ENCODE measurements at regions not wholly inside any gene's neighbourhood (a gene's known extent, or its start where the extent isn't known, plus 50 kb on each side); places are given as distances from the start of the nearest gene placed in this dataset.

- no peaks in the 10 kb centered on the region for H3K27me3 Mint-ChIP-seq
- peaks cover 6% of the 10 kb centered on the region for H3K9me3 Mint-ChIP-seq
- H3K27ac Mint-ChIP-seq, result no peak overlapping the region
- no peaks in the 10 kb centered on the region for H3K4me1 Mint-ChIP-seq
- POLR2A ChIA-PET, result no interaction called here
- H3K36me3 Mint-ChIP-seq, result no peaks in the 10 kb centered on the region
- DNase-seq, result no peak
- ATAC-seq (ENCODE audit: low read depth), result no peak
- no peak overlapping the region for H3K4me3 Mint-ChIP-seq
These were observed 653.3 kb downstream of the CDH11 start for GRCh38 chr16:64468515-64469090.

- H3K4me3 Mint-ChIP-seq, result no peak overlapping the region
- H3K9me3 Mint-ChIP-seq, result peaks cover 14% of the 10 kb centered on the region
- H3K4me1 Mint-ChIP-seq, result no peaks in the 10 kb centered on the region
- ATAC-seq (ENCODE audit: low read depth) (no peak), DNase-seq (no peak)
- no peaks in the 10 kb centered on the region for H3K27me3 Mint-ChIP-seq
- no peaks in the 10 kb centered on the region for H3K36me3 Mint-ChIP-seq
- no peak overlapping the region for H3K27ac Mint-ChIP-seq
- POLR2A ChIA-PET, result no interaction called here
These were observed 662.0 kb downstream of the CDH11 start for GRCh38 chr16:64459821-64460220.

DNA sequence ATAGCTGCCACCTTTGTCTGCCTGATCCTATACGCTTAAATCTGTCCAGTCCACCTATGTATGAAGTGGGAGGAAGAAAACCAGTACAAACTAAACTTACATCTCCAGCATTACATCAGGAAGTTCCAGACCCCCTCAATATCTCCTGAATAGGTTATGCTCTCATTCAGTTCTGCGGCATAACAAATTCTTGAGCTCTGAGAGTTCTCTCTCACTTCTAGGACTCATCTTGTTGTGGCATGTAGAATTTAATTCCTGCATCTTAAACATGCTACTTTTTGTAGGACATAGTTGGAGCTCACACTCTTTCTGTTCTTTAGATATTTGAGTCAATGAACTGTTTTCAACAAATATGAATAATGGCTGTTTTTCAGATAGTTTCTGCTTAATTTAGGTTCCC lies 662.5 kb downstream of the CDH11 start:
- Mint-ChIP-seq H3K4me1 (no peaks in the 10 kb centered on the region), H3K4me3 (no peak overlapping the region), H3K27ac (no peak overlapping the region), H3K27me3 (no peaks in the 10 kb centered on the region), H3K36me3 (no peaks in the 10 kb centered on the region), H3K9me3 (peaks cover 14% of the 10 kb centered on the region)
- DNase-seq, result no peak
- POLR2A ChIA-PET, result no interaction called here
- ATAC-seq (ENCODE audit: low read depth), result no peak

DNA sequence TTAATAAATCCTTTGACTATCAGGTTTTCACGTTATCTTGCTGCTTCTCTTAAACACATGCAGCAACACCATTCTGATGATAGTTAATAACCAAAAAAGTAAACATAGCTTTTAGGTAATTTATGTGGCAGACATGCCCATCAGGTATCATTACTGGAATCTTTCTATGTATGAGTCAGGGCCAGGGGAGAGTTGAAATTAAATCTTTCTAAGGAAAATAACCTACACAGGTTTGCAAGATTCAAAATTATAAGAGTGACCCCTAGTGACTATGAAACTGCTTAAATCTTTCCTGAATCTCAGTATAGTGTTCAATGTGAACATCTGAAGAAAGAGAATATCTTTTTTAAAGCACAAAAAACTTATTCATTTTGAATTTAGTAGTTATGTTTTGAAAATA lies 666.6 kb downstream of the CDH11 start:
- DNase-seq (no peak), ATAC-seq (ENCODE audit: low read depth) (no peak)
- Mint-ChIP-seq H3K4me1 (no peaks in the 10 kb centered on the region), H3K36me3 (no peaks in the 10 kb centered on the region), H3K9me3 (peaks cover 10% of the 10 kb centered on the region), H3K27me3 (no peaks in the 10 kb centered on the region), H3K4me3 (no peak overlapping the region), H3K27ac (no peak overlapping the region)
- POLR2A ChIA-PET, result no interaction called here

DNA sequence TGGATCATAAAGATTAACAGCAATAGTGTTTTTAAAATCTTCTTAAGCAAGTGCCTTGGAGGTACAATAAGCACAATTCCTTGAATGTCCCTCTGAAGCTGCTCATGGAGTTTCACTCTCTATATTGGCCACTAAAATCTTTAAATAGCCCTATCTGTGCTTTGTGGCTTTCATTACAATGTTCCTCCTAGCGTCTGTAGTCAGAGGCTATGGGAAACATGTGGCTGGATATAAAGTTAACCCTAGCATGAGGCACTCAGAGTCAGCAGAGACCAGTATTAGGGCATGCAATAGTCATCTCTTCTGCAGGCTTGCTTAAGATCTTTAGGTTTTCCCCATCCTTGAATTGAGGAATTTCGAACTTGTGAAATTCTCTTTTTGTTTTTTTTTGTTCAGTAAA lies 668.2 kb downstream of the CDH11 start:
- DNase-seq, result no peak
- no peak overlapping the region for H3K27ac Mint-ChIP-seq
- no peak overlapping the region for H3K4me3 Mint-ChIP-seq
- H3K36me3 Mint-ChIP-seq, result no peaks in the 10 kb centered on the region
- no peak for ATAC-seq (ENCODE audit: low read depth)
- peaks cover 3% of the 10 kb centered on the region for H3K9me3 Mint-ChIP-seq
- no peaks in the 10 kb centered on the region for H3K27me3 Mint-ChIP-seq
- POLR2A ChIA-PET, result no interaction called here
- no peaks in the 10 kb centered on the region for H3K4me1 Mint-ChIP-seq

GRCh38 chr16:64452446-64452845 lies 669.4 kb downstream of the CDH11 start:
- Mint-ChIP-seq H3K4me1 (no peaks in the 10 kb centered on the region), H3K9me3 (peaks cover 3% of the 10 kb centered on the region), H3K27ac (no peak overlapping the region), H3K27me3 (no peaks in the 10 kb centered on the region), H3K36me3 (no peaks in the 10 kb centered on the region), H3K4me3 (no peak overlapping the region)
- DNase-seq (no peak), ATAC-seq (ENCODE audit: low read depth) (no peak)
- POLR2A ChIA-PET, result no interaction called here

DNA sequence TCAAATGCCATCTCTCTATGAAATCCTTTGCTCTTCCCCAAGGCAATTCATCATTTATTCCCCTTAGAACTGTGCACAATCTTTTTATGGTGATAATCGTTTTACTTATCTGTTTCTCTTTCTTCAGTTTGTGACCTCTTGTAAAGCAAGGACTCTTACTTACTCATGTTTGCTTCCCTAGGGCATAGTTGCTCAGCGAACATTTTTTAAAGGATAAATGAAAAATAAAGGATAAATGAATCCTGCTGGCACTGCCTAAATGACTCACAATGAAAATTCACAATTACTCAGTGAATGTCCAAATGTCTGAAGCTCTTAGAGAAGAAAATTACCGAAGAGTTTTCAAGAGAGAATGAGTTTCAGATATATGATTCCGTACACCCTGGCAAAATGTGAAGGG lies 671.7 kb downstream of the CDH11 start:
- H3K36me3 Mint-ChIP-seq, result no peaks in the 10 kb centered on the region
- DNase-seq, result no peak
- H3K4me1 Mint-ChIP-seq, result no peaks in the 10 kb centered on the region
- H3K4me3 Mint-ChIP-seq, result no peak overlapping the region
- ATAC-seq (ENCODE audit: low read depth), result no peak
- H3K27ac Mint-ChIP-seq, result no peak overlapping the region
- peaks cover 1% of the 10 kb centered on the region for H3K9me3 Mint-ChIP-seq
- no peaks in the 10 kb centered on the region for H3K27me3 Mint-ChIP-seq
- POLR2A ChIA-PET, result no interaction called here

GRCh38 chr16:64449506-64449905 lies 672.4 kb downstream of the CDH11 start:
- POLR2A ChIA-PET, result no interaction called here
- Mint-ChIP-seq H3K27ac (no peak overlapping the region), H3K36me3 (no peaks in the 10 kb centered on the region), H3K27me3 (no peaks in the 10 kb centered on the region), H3K4me1 (no peaks in the 10 kb centered on the region), H3K9me3 (peaks cover 1% of the 10 kb centered on the region), H3K4me3 (no peak overlapping the region)
- ATAC-seq (ENCODE audit: low read depth) (no peak), DNase-seq (no peak)

DNA sequence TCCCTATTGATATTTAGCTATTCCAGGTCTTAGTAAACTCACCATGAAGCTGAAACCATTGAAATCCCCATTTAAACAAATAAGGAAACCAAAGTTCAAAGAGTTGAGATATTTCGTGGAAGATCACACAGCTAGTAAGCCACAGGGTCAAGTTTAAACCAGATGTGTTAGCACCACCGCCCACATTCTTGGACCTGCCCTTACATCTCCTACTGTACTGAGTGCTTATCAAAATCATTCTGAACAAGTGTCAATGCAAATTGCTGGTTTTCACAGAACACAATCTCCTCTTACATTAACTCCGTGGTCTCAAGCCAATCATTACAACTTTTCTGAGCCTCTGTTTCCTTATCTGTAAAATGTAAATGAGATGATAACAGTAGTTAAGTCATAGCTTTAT lies 676.2 kb downstream of the CDH11 start:
- Mint-ChIP-seq H3K27me3 (no peaks in the 10 kb centered on the region), H3K4me1 (no peaks in the 10 kb centered on the region), H3K9me3 (peaks cover 5% of the 10 kb centered on the region), H3K27ac (no peak overlapping the region), H3K36me3 (no peaks in the 10 kb centered on the region), H3K4me3 (no peak overlapping the region)
- ATAC-seq (ENCODE audit: low read depth) (no peak), DNase-seq (no peak)
- POLR2A ChIA-PET, result no interaction called here

DNA sequence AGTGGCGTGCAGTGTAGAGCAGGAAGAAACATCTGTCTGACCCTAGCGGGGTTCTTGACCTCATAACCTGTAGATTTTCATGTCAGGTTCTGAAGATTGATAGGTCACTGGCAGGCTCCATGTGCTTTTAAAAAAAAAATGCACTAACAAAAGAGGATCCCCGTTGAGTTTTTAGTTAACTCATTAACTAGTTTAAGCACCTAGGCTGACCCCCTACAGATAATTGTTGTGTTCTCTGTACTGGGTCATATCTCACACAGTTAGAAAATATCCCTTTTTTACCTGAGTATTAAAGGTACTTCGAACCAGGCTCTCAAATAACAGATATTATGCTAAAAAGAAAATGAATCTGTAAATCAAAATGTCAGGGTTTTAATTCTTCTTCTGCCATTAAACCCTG lies 676.6 kb downstream of the CDH11 start:
- no peaks in the 10 kb centered on the region for H3K27me3 Mint-ChIP-seq
- no peak overlapping the region for H3K4me3 Mint-ChIP-seq
- POLR2A ChIA-PET, result no interaction called here
- H3K4me1 Mint-ChIP-seq, result no peaks in the 10 kb centered on the region
- no peak overlapping the region for H3K27ac Mint-ChIP-seq
- no peaks in the 10 kb centered on the region for H3K36me3 Mint-ChIP-seq
- DNase-seq (no peak), ATAC-seq (ENCODE audit: low read depth) (no peak)
- H3K9me3 Mint-ChIP-seq, result peaks cover 5% of the 10 kb centered on the region

- no peak overlapping the region for H3K4me3 Mint-ChIP-seq
- ATAC-seq (ENCODE audit: low read depth) (no peak), DNase-seq (no peak)
- no peak overlapping the region for H3K27ac Mint-ChIP-seq
- POLR2A ChIA-PET, result no interaction called here
- H3K9me3 Mint-ChIP-seq, result peaks cover 10% of the 10 kb centered on the region
- H3K36me3 Mint-ChIP-seq, result no peaks in the 10 kb centered on the region
- H3K4me1 Mint-ChIP-seq, result no peaks in the 10 kb centered on the region
- H3K27me3 Mint-ChIP-seq, result no peaks in the 10 kb centered on the region
These were observed 681.4 kb downstream of the CDH11 start for GRCh38 chr16:64440421-64440831.

- Mint-ChIP-seq H3K9me3 (peaks cover 10% of the 10 kb centered on the region), H3K27ac (no peak overlapping the region), H3K4me1 (no peaks in the 10 kb centered on the region), H3K4me3 (no peak overlapping the region), H3K36me3 (no peaks in the 10 kb centered on the region), H3K27me3 (no peaks in the 10 kb centered on the region)
- no peak for ATAC-seq (ENCODE audit: low read depth)
- DNase-seq, result no peak
- POLR2A ChIA-PET, result no interaction called here
These were observed 681.9 kb downstream of the CDH11 start for GRCh38 chr16:64440005-64440404.

DNA sequence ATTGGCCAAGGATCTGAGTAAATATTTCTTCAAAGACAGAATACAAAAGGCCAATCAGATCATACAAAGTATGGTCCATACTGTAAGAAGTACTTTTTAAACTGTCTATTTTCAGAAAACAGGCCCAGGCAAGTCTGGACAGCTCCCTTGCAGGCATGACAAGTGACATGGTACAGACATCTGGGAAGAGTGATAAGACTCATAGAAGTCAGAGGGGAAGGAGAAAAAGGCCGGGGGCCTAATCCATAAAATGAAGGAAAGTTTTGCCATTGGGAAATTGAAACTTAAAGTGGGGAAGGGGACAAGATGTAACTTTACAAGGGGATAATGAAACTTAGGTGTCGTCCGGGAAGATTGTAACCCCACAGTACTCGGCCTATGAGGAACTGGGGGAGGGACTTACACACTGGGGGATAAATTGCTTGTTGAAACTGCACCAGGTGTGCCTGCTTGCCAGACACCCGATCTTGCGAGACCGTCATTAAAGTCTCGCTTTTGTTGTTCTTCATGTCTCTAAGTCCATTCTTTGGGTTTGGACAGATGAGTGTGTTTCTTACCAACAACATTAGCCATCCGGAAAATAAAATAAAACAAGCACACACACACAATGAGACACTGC lies 684.0 kb downstream of the CDH11 start:
- no peak for DNase-seq
- Mint-ChIP-seq H3K27ac (no peak overlapping the region), H3K9me3 (peaks cover 8% of the 10 kb centered on the region)

GRCh38 chr16:64434526-64435069 lies 687.3 kb downstream of the CDH11 start:
- ATAC-seq (ENCODE audit: low read depth) (no peak), DNase-seq (no peak)
- no peaks in the 10 kb centered on the region for H3K36me3 Mint-ChIP-seq

More for the DNA sequence above, 684.0 kb downstream of the CDH11 start:
- no peaks in the 10 kb centered on the region for H3K27me3 Mint-ChIP-seq
- ATAC-seq (ENCODE audit: low read depth), result no peak
- POLR2A ChIA-PET, result no interaction called here
- H3K36me3 Mint-ChIP-seq, result no peaks in the 10 kb centered on the region
- no peaks in the 10 kb centered on the region for H3K4me1 Mint-ChIP-seq
- no peak overlapping the region for H3K4me3 Mint-ChIP-seq

More at GRCh38 chr16:64434526-64435069, 687.3 kb downstream of the CDH11 start:
- POLR2A ChIA-PET, result no interaction called here
- Mint-ChIP-seq H3K27ac (no peak overlapping the region), H3K27me3 (no peaks in the 10 kb centered on the region), H3K4me3 (no peak overlapping the region), H3K9me3 (peaks cover 7% of the 10 kb centered on the region), H3K4me1 (no peaks in the 10 kb centered on the region)
